ENCODE measurements at regions not wholly inside any gene's neighbourhood (a gene's known extent, or its start where the extent isn't known, plus 50 kb on each side); places are given as distances from the start of the nearest gene placed in this dataset.

DNA sequence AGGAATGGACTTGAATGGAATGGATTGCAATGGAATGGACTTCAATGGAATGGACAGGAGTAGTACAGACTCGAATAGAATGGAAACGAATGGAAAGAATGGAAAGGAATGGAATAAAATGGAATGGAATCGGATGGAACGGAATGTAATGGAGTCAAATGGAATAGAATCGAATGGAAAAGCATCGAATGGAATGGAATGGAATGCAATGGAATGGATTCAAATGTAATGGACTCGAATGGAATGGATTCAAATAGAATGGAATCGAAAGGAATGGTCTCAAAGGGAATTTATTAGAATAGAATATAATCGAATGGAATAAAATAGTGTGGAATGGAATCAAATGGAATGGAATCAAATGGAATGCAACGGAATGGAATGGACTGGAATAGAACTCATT is 484.9 kb upstream of the WSB1 start:
- H3K27me3 Mint-ChIP-seq (ENCODE audit: insufficient read depth) = no peaks in the 10 kb centered on the region
- Histone ChIP-seq H3K9me3 (ENCODE audit: control insufficient read depth, low read length) (peaks cover 82% of the 10 kb centered on the region), H3K27me3 (ENCODE audit: control insufficient read depth, insufficient read depth, low read length, poor library complexity, severe bottlenecking) (no peaks in the 10 kb centered on the region), H3K36me3 (ENCODE audit: control insufficient read depth, insufficient read depth, low read length) (no peaks in the 10 kb centered on the region), H3K9ac (ENCODE audit: extremely low read depth, low read length, poor library complexity, severe bottlenecking) (no peak overlapping the region), H3K27ac (ENCODE audit: low read depth, low read length) (no peak overlapping the region), H3K4me1 (ENCODE audit: control insufficient read depth, insufficient read depth, low read length) (no peaks in the 10 kb centered on the region), H3K4me3 (ENCODE audit: low read length) (peak overlapping the region; percentile 0)
- peaks cover 4% of the 10 kb centered on the region for H3K9me3 Mint-ChIP-seq
- no peak for DNase-seq
- no peak overlapping the region for H3K4me3 Mint-ChIP-seq
- H3K36me3 Mint-ChIP-seq (ENCODE audit: low read depth) = no peaks in the 10 kb centered on the region
- TF ChIP-seq, protein P1, sequence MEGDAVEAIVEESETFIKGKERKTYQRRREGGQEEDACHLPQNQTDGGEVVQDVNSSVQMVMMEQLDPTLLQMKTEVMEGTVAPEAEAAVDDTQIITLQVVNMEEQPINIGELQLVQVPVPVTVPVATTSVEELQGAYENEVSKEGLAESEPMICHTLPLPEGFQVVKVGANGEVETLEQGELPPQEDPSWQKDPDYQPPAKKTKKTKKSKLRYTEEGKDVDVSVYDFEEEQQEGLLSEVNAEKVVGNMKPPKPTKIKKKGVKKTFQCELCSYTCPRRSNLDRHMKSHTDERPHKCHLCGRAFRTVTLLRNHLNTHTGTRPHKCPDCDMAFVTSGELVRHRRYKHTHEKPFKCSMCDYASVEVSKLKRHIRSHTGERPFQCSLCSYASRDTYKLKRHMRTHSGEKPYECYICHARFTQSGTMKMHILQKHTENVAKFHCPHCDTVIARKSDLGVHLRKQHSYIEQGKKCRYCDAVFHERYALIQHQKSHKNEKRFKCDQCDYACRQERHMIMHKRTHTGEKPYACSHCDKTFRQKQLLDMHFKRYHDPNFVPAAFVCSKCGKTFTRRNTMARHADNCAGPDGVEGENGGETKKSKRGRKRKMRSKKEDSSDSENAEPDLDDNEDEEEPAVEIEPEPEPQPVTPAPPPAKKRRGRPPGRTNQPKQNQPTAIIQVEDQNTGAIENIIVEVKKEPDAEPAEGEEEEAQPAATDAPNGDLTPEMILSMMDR (conservative IDR thresholded peaks at IDR 0.05) = no peak
- 74 to 75% methylated on average over 10 of the region's 10 CpGs for WGBS, 2 experiments (ENCODE audit: insufficient coverage in 1 of 2, insufficient read length in 1 of 2)
- H3K4me1 Mint-ChIP-seq = no peaks in the 10 kb centered on the region
- no peak overlapping the region for H3K27ac Mint-ChIP-seq

DNA sequence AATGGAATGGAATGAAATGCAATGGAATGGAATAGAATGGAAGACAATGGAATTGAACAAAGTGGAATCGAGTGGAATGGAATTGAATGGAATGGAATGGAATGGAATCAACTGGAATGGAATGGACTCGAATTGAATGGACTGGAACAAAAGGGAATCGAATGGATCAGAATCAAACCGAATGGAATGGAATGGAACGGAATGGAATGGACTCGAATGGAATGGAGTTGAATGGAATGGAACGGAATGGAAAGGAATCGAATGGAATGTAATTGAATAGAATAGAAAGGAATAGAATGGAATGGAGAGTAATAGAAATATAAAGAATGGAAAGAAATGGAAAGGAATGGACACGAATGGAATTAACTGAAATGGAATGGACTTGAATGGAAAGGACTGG is 475.2 kb upstream of the WSB1 start:
- H3K9ac ChIP-seq (ENCODE audit: extremely low read depth, low read length, poor library complexity, severe bottlenecking) = no peak overlapping the region
- H3K9me3 ChIP-seq (ENCODE audit: control insufficient read depth, low read length) = peaks cover 100% of the 10 kb centered on the region
- no peak for DNase-seq
- no peaks in the 10 kb centered on the region for H3K36me3 ChIP-seq (ENCODE audit: control insufficient read depth, insufficient read depth, low read length)
- TF ChIP-seq, protein P1 (conservative IDR thresholded peaks at IDR 0.05) = no peak
- H3K27ac ChIP-seq (ENCODE audit: low read depth, low read length) = no peak overlapping the region
- no peaks in the 10 kb centered on the region for H3K4me1 ChIP-seq (ENCODE audit: control insufficient read depth, insufficient read depth, low read length)
- H3K4me3 ChIP-seq (ENCODE audit: low read length) = peak overlapping the region; percentile 66
- no peaks in the 10 kb centered on the region for H3K27me3 ChIP-seq (ENCODE audit: control insufficient read depth, insufficient read depth, low read length, poor library complexity, severe bottlenecking)
- WGBS, 2 experiments (ENCODE audit: insufficient coverage in 1 of 2, insufficient read length in 1 of 2) = 85 to 90% methylated on average over 9 of the region's 9 CpGs
- Mint-ChIP-seq H3K27ac (no peak overlapping the region), H3K36me3 (ENCODE audit: low read depth) (no peaks in the 10 kb centered on the region), H3K4me1 (no peaks in the 10 kb centered on the region), H3K9me3 (no peaks in the 10 kb centered on the region), H3K27me3 (ENCODE audit: insufficient read depth) (no peaks in the 10 kb centered on the region), H3K4me3 (no peak overlapping the region)

Data from endodermal cell (in vitro differentiated cells).